ENCODE measurements at regions not wholly inside any gene's neighbourhood (a gene's known extent, or its start where the extent isn't known, plus 50 kb on each side); places are given as distances from the start of the nearest gene placed in this dataset.

DNA sequence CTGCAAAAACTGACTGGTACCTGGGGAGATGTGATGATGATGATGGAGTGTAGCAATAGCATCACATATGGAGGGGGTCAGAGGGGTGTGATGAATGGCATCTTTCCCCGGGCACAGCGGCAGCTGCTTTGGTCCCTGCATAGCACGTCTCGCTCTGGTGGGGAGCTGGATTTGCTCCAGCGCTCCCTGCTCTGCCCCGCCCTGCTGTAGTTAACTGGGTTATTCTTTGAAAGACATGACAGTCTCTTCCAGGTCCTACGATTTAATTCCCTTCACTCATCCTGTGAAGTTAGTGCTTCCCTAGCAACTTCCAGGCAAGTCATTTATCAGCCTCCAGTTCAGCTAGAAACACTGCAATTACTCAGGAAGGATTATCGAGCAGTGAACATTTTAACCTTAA is 463.1 kb downstream of the TSN start:
- no peaks in the 10 kb centered on the region for H3K36me3 Mint-ChIP-seq (ENCODE audit: low read depth)
- no peaks in the 10 kb centered on the region for H3K9me3 Mint-ChIP-seq (ENCODE audit: low read depth)
- no peak overlapping the region for H3K4me3 Mint-ChIP-seq (ENCODE audit: unreplicated experiment)
- TF ChIP-seq CTCF (IDR thresholded peaks at IDR 0.05): no peak
- no peaks in the 10 kb centered on the region for H3K4me1 Mint-ChIP-seq (ENCODE audit: low read depth)
- no peak overlapping the region for H3K27ac Mint-ChIP-seq (ENCODE audit: unreplicated experiment)
- peaks cover 5% of the 10 kb centered on the region for H3K27me3 Mint-ChIP-seq (ENCODE audit: low read depth)
- no peak for DNase-seq (ENCODE audit: low spot score)

DNA sequence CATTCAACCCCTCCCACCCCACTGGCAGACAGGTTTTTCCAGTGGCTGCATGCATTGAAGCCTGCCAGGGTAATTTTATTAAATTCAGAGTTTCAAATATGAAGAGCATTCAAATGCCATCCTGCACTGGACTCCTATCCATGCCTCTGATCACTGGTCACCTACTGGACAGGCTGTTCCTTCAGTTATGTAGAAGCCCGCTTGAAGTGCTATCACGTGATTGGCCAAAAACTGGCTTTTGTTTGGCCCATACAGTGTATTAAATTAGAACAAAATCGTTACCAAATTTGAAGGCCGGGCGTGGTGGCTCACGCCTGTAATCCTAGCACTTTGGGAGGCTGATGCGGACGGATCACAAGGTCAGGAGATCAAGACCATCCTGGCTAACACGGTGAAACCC is 464.1 kb downstream of the TSN start:
- DNase-seq (ENCODE audit: low spot score): no peak
- Mint-ChIP-seq H3K9me3 (ENCODE audit: low read depth) (no peaks in the 10 kb centered on the region), H3K4me3 (ENCODE audit: unreplicated experiment) (no peak overlapping the region), H3K4me1 (ENCODE audit: low read depth) (no peaks in the 10 kb centered on the region), H3K27ac (ENCODE audit: unreplicated experiment) (no peak overlapping the region), H3K36me3 (ENCODE audit: low read depth) (no peaks in the 10 kb centered on the region), H3K27me3 (ENCODE audit: low read depth) (peaks cover 10% of the 10 kb centered on the region)
- no peak for TF ChIP-seq CTCF (IDR thresholded peaks at IDR 0.05)

DNA sequence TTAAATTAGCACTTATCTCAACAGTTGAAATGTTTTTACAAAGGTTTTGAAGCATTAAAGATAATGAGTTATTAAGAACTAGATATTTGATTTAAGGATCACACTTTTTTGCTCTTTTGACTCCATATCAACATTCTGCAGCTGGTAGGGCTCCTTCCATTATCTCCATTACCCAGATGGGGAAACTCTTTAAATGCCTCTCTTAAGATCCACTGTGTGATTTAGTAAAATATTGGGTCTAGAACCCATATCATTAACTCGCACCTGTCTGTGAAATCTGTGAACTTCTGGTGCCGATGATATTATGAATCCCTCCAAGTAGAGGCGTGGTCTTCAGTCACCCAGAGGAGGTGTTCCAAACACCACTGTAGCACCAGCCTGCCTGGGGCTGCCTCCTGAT is 466.2 kb downstream of the TSN start:
- Mint-ChIP-seq H3K36me3 (ENCODE audit: low read depth) (no peaks in the 10 kb centered on the region), H3K27me3 (ENCODE audit: low read depth) (peaks cover 18% of the 10 kb centered on the region), H3K4me1 (ENCODE audit: low read depth) (no peaks in the 10 kb centered on the region), H3K27ac (ENCODE audit: unreplicated experiment) (no peak overlapping the region), H3K9me3 (ENCODE audit: low read depth) (no peaks in the 10 kb centered on the region), H3K4me3 (ENCODE audit: unreplicated experiment) (no peak overlapping the region)
- no peak for DNase-seq (ENCODE audit: low spot score)
- no peak for TF ChIP-seq CTCF (IDR thresholded peaks at IDR 0.05)

DNA sequence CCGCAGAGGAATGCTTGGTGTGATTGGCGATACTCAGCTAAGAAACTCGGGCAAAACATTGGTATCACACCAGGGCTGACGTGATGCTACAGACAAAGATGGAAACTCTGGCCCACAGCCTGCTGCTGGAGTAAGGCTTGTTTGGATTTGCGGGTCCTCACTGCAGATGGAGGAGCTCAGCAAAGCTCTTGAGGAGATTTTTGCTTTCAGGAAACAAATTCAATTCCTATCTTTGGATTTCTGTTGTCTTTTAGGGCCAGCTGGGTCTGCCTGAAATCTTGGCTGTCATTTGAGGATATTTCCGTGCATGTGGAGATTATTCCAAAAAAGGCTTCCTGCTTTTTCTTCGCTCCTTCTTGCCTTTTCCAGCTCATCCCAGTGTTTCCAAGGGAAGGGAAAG is 475.8 kb downstream of the TSN start:
- DNase-seq (ENCODE audit: low spot score): no peak
- no peak overlapping the region for H3K27ac Mint-ChIP-seq (ENCODE audit: unreplicated experiment)
- no peak for TF ChIP-seq CTCF (IDR thresholded peaks at IDR 0.05)
- peaks cover 2% of the 10 kb centered on the region for H3K9me3 Mint-ChIP-seq (ENCODE audit: low read depth)
- peaks cover 2% of the 10 kb centered on the region for H3K4me1 Mint-ChIP-seq (ENCODE audit: low read depth)
- H3K27me3 Mint-ChIP-seq (ENCODE audit: low read depth): peaks cover 7% of the 10 kb centered on the region
- no peak overlapping the region for H3K4me3 Mint-ChIP-seq (ENCODE audit: unreplicated experiment)
- H3K36me3 Mint-ChIP-seq (ENCODE audit: low read depth): peaks cover under 1% of the 10 kb centered on the region

DNA sequence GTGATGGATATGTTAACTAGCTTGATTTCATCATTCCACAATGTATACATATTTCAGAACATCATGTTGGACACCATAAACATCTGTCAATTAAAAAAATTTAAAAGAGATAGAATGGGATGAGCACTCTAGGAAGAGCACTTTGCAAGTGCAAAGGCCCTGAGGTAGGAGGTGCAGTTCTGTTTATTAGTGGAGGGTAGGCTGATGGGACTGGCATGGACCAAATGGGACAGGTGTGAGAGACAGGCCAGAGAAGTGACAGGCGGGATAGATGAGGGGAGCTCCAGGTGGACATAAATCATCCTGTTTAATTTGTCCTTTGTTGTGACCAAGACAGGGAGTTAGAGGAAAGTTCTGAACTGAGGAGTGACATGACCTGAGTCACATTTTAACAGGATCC is 477.9 kb downstream of the TSN start:
- Mint-ChIP-seq H3K27me3 (ENCODE audit: low read depth) (peaks cover 4% of the 10 kb centered on the region), H3K27ac (ENCODE audit: unreplicated experiment) (no peak overlapping the region), H3K4me1 (ENCODE audit: low read depth) (peaks cover 12% of the 10 kb centered on the region), H3K4me3 (ENCODE audit: unreplicated experiment) (no peak overlapping the region), H3K36me3 (ENCODE audit: low read depth) (peaks cover 2% of the 10 kb centered on the region), H3K9me3 (ENCODE audit: low read depth) (peaks cover 4% of the 10 kb centered on the region)
- no peak for DNase-seq (ENCODE audit: low spot score)
- no peak for TF ChIP-seq CTCF (IDR thresholded peaks at IDR 0.05)

Data from chondrocyte (in vitro differentiated cells).